ENCODE measurements at regions not wholly inside any gene's neighbourhood (a gene's known extent, or its start where the extent isn't known, plus 50 kb on each side); places are given as distances from the start of the nearest gene placed in this dataset.

DNA sequence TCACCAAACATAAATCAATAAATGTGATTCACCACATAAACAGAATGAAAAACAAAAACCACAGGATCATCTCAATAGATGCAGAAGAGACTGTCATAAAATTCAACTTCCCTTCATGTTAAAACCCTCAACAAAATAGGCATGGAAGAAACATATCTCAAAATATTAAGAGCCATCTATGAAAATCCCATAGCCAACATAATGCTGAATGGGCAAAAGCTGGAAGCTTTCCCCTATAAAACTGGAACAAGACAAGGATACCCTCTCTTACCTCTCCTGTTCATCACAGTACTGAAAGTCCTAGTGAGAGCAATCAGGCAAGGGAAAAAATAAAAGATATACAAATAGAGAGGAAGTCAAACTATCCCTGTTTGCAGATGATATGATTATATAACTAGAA, 806.1 kb upstream of the MIR17HG start:
- TF ChIP-seq, protein P1, sequence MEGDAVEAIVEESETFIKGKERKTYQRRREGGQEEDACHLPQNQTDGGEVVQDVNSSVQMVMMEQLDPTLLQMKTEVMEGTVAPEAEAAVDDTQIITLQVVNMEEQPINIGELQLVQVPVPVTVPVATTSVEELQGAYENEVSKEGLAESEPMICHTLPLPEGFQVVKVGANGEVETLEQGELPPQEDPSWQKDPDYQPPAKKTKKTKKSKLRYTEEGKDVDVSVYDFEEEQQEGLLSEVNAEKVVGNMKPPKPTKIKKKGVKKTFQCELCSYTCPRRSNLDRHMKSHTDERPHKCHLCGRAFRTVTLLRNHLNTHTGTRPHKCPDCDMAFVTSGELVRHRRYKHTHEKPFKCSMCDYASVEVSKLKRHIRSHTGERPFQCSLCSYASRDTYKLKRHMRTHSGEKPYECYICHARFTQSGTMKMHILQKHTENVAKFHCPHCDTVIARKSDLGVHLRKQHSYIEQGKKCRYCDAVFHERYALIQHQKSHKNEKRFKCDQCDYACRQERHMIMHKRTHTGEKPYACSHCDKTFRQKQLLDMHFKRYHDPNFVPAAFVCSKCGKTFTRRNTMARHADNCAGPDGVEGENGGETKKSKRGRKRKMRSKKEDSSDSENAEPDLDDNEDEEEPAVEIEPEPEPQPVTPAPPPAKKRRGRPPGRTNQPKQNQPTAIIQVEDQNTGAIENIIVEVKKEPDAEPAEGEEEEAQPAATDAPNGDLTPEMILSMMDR (IDR thresholded peaks at IDR 0.05): no peak
- TF ChIP-seq POLR2A (IDR thresholded peaks at IDR 0.05): no peak
- DNase-seq: no peak

DNA sequence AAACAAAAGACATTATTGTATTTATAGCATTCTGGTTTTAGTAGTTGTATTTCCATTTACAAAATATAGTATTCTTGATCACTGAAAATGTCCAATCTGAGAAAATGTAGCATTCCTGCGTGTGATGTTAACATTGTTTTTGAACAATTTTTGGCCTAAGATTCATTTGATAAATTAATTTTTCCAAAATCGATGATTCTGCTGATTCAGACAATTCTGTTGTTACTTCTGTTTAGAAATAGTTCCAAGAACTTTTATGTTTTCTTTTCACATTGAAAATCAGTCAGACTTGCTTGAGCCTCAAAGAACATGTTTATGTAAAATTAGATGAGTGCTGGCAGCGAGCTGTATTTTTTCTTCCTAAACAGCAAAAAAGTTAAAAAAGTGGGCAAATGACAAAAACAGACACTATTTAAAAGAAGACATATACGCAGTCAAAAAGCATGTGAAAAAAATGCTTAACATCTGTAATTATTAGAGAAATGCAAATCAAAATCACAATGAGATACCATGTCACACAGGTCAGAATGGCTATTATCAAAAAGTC, 804.5 kb upstream of the MIR17HG start:
- Histone ChIP-seq H3K4me3 (replicated peaks in 1 of 3) (no peak overlapping the region), H3K36me3 (no peaks in the 10 kb centered on the region), H3K9me3 (no peaks in the 10 kb centered on the region), H3K27me3 (no peaks in the 10 kb centered on the region), H3K27ac (no peak overlapping the region), H3K4me1 (no peaks in the 10 kb centered on the region)
- intact Hi-C loops (cut with DNase I): no loop called here
- DNase-seq: no peak
- 74 to 81% methylated on average over 4 of the region's 4 CpGs for WGBS, 2 donors
- no peak for TF ChIP-seq POLR2A (IDR thresholded peaks at IDR 0.05)
- TF ChIP-seq, protein P1 (IDR thresholded peaks at IDR 0.05): no peak

More for the DNA sequence above, 806.1 kb upstream of the MIR17HG start:
- Histone ChIP-seq H3K4me3 (replicated peaks in 1 of 3) (no peak overlapping the region), H3K9me3 (no peaks in the 10 kb centered on the region), H3K36me3 (no peaks in the 10 kb centered on the region), H3K4me1 (no peaks in the 10 kb centered on the region), H3K27ac (no peak overlapping the region), H3K27me3 (no peaks in the 10 kb centered on the region)
- intact Hi-C loops (cut with DNase I): no loop called here

DNA sequence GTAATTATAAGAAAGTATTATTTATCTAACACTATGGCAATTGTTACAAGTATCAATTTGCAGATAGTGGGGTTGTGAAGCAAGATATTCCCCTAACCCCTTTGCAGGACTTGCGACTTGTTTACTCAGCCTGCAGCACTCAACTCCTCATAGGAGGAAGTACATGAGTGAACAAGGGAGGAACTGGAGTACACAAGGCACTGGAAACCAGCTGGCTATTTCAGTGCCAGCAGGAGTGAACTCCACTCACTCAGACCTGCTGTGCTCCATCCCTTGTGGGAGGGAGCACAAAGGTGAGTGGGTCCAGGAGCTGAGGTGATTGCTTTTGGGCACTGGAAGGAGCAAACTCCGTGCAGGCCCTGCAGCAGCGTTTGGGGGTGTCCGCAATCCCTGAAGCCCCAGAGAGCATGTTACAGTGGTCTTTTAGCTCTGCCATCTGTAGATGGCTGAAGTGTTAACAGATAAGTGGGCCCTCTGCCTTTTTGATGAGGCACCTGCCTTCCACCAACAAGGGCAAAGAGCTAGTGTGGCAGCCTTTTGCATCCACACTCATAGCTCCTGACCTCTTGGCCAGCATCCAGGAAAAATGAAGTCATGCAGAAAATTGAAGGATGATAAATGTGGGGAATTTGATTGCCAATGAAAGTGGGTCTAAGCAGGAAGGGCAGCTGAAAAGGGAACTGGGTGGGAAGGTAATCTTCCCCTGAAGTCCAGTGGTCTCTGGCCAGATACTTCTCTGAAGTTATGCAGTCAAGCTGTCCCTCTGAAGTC, 802.2 kb upstream of the MIR17HG start:
- 81 to 85% methylated on average over 4 of the region's 4 CpGs for WGBS, 2 donors
- H3K27ac ChIP-seq: no peak overlapping the region
- H3K36me3 ChIP-seq: no peaks in the 10 kb centered on the region
- H3K4me3 ChIP-seq (replicated peaks in 1 of 3): no peak overlapping the region
- DNase-seq: no peak
- no peaks in the 10 kb centered on the region for H3K27me3 ChIP-seq
- intact Hi-C loops (cut with DNase I): no loop called here
- no peaks in the 10 kb centered on the region for H3K4me1 ChIP-seq
- no peaks in the 10 kb centered on the region for H3K9me3 ChIP-seq
- TF ChIP-seq, protein P1 (IDR thresholded peaks at IDR 0.05): no peak
- no peak for TF ChIP-seq POLR2A (IDR thresholded peaks at IDR 0.05)

DNA sequence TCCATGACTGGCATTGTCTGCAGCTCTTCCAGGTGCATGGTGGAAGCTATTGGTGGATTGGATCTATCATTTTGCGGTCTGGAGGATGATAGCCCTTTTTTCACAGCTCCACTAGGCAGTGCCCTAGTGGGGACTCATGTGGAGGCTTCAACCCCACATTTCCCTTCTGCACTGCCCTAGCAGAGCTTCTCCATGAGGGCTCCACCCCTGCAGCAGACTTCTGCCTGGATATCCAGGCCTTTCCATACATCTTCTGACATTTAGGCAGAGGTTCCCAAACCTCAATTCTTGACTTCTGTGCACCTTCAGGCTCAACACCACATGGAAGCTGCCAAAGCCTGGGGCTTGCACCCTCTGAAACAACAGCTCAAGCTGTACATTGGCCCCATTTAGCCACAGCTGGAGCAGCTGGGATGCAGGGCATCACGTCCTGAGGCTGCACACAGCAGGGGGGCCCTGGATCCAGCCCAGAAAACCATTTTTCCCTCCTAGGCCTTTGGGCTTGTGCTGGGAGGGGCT, 800.2 kb upstream of the MIR17HG start:
- H3K4me3 ChIP-seq (replicated peaks in 1 of 3): no peak overlapping the region
- WGBS, 2 donors: 94 to 100% methylated on average over 1 to 2 of the region's 2 CpGs
- H3K36me3 ChIP-seq: no peaks in the 10 kb centered on the region
- H3K27me3 ChIP-seq: no peaks in the 10 kb centered on the region
- no peaks in the 10 kb centered on the region for H3K4me1 ChIP-seq
- no peaks in the 10 kb centered on the region for H3K9me3 ChIP-seq
- H3K27ac ChIP-seq: no peak overlapping the region
- no peak for DNase-seq
- TF ChIP-seq, protein P1 (IDR thresholded peaks at IDR 0.05): no peak
- no peak for TF ChIP-seq POLR2A (IDR thresholded peaks at IDR 0.05)
- intact Hi-C loops (cut with DNase I): no loop called here

DNA sequence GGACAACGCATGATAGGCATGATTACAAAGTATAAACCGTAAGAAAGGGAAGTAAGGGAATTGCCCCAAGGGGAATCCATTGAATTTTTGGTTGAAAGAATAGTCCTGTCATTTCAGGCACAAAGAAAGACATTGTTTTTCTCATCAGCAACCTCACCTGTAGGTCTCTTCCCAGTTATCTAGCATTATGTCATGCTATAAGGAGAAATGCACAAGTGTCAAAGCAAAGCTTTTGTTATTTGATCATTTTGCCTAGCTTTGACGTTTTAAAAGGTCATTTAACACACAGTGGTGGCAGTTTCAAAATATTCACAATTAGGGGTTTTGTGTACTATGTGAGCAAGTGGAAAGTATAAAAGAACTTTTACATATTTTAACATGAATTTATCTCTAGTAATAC, 796.2 kb upstream of the MIR17HG start:
- H3K27me3 ChIP-seq: no peaks in the 10 kb centered on the region
- H3K9me3 ChIP-seq: no peaks in the 10 kb centered on the region
- H3K4me3 ChIP-seq (replicated peaks in 1 of 3): no peak overlapping the region
- H3K36me3 ChIP-seq: no peaks in the 10 kb centered on the region
- no peaks in the 10 kb centered on the region for H3K4me1 ChIP-seq
- no peak for DNase-seq
- intact Hi-C loops (cut with DNase I): no loop called here
- no peak overlapping the region for H3K27ac ChIP-seq
- WGBS, 2 donors: 83 to 85% methylated on average over 3 of the region's 3 CpGs
- no peak for TF ChIP-seq POLR2A (IDR thresholded peaks at IDR 0.05)
- TF ChIP-seq, protein P1 (IDR thresholded peaks at IDR 0.05): no peak

Data from thyroid gland (tissue), 4 donors.